HEK293 (cell line): ENCODE measurements at regions not wholly inside any gene's neighbourhood (a gene's known extent, or its start where the extent isn't known, plus 50 kb on each side); places are given as distances from the start of the nearest gene placed in this dataset.

Source experiments
- CTCF ChIA-PET: fragments of 350-600 bp; formaldehyde crosslinking; extraction: SDS; loops from one replicate; lab custom pipeline; 2021; ENCODE audit warnings: antibody characterized with exemption; lab: Yijun Ruan, JAX
- POLR2A ChIA-PET: fragments of 300-600 bp; formaldehyde crosslinking; extraction: SDS; loops from one replicate; lab custom pipeline; 2020; ENCODE audit warnings: antibody characterized with exemption, inconsistent platforms; lab: Yijun Ruan, JAX
- H3K27ac ChIP-seq: fragments of 200-500 bp; sonication (Bioruptor generic); 2 replicates; pipeline ENCODE4 v1.5.1; 2014; ENCODE audit warnings: low read depth, low read length, control low read depth, inconsistent platforms; ENCODE audit errors: extremely low read depth
- H3K36me3 ChIP-seq, 2 experiments: fragments of 200-500 bp in 1 of 2; sonication (Bioruptor generic) in 1 of 2; 1 replicate in 1 of 2; 2 replicates in 1 of 2; pipeline ENCODE4 v1.5.1; 2014 to 2017; ENCODE audit warnings: inconsistent platforms in 2 of 2, low read length in 2 of 2; ENCODE audit not compliant: control insufficient read depth in 2 of 2, insufficient read depth in 1 of 2
- H3K4me1 ChIP-seq: fragments of 200-500 bp; sonication (Bioruptor generic); 2 replicates; pipeline ENCODE4 v1.5.1; 2014; ENCODE audit warnings: mild to moderate bottlenecking, low read length, inconsistent platforms; ENCODE audit not compliant: control insufficient read depth, insufficient read depth
- H3K4me3 ChIP-seq: 2 replicates; pipeline ENCODE4 v1.5.1; 2011; ENCODE audit warnings: low read depth, mild to moderate bottlenecking, control low read depth, low read length, moderate library complexity
- H3K9me3 ChIP-seq: fragments of 200-500 bp; sonication (Bioruptor generic); 2 replicates; pipeline ENCODE4 v1.5.1; 2014; ENCODE audit warnings: low read depth, low read length, inconsistent platforms; ENCODE audit not compliant: control insufficient read depth, insufficient read depth
- FEZF1 ChIP-seq: fragments of 450-650 bp; formaldehyde crosslinking; IDR thresholded peaks from 2 replicates; pipeline ENCODE4 v1.5.1; 2016; ENCODE audit warnings: missing biosample characterization, missing genetic modification characterization
- GFI1B ChIP-seq: fragments of 450-650 bp; formaldehyde crosslinking; IDR thresholded peaks from 2 replicates; pipeline ENCODE4 v1.5.1; 2016; ENCODE audit warnings: missing biosample characterization, missing genetic modification characterization
- MYNN ChIP-seq: fragments of 450-650 bp; formaldehyde crosslinking; IDR thresholded peaks from 2 replicates; pipeline ENCODE4 v1.5.1; 2016; ENCODE audit warnings: missing biosample characterization, missing genetic modification characterization, borderline replicate concordance
- TCF7L2 ChIP-seq: IDR thresholded peaks from 2 replicates; pipeline ENCODE4 v1.6.1; 2011; ENCODE audit warnings: low read depth, mild to moderate bottlenecking, inconsistent platforms, low read length, moderate library complexity, borderline replicate concordance
- WT1 ChIP-seq: fragments of 450-650 bp; formaldehyde crosslinking; IDR thresholded peaks from 2 replicates; pipeline ENCODE4 v1.5.1; 2016; ENCODE audit warnings: missing biosample characterization, missing genetic modification characterization
- ZFP3 ChIP-seq: fragments of 450-650 bp; formaldehyde crosslinking; IDR thresholded peaks from 2 replicates; pipeline ENCODE4 v1.5.1; 2016; ENCODE audit warnings: low read depth, missing biosample characterization, missing genetic modification characterization
- ZNF121 ChIP-seq: fragments of 450-650 bp; formaldehyde crosslinking; IDR thresholded peaks from 2 replicates; pipeline ENCODE4 v1.5.1; 2016; ENCODE audit warnings: missing biosample characterization, missing genetic modification characterization
- ZNF169 ChIP-seq: fragments of 450-650 bp; formaldehyde crosslinking; IDR thresholded peaks from 2 replicates; pipeline ENCODE4 v1.5.1; 2016; ENCODE audit warnings: missing biosample characterization, missing genetic modification characterization
- ZNF202 ChIP-seq: fragments of 450-650 bp; formaldehyde crosslinking; IDR thresholded peaks from 2 replicates; pipeline ENCODE4 v1.5.1; 2016; ENCODE audit warnings: missing biosample characterization, missing genetic modification characterization, borderline replicate concordance
- ZNF354C ChIP-seq: fragments of 450-650 bp; formaldehyde crosslinking; IDR thresholded peaks from 2 replicates; pipeline ENCODE4 v1.5.1; 2016; ENCODE audit warnings: missing biosample characterization, missing genetic modification characterization, low read depth, borderline replicate concordance
- ZNF549 ChIP-seq: fragments of 450-650 bp; IDR thresholded peaks from 2 replicates; pipeline ENCODE4 v1.5.1; 2018; ENCODE audit warnings: missing biosample characterization, missing genetic modification characterization, mild to moderate bottlenecking, inconsistent platforms, moderate library complexity
- ZNF610 ChIP-seq: fragments of 450-650 bp; formaldehyde crosslinking; IDR thresholded peaks from 2 replicates; pipeline ENCODE4 v1.5.1; 2016; ENCODE audit warnings: missing biosample characterization, missing genetic modification characterization, borderline replicate concordance
- ZNF677 ChIP-seq: fragments of 450-650 bp; IDR thresholded peaks from 2 replicates; pipeline ENCODE4 v1.5.0; 2018; ENCODE audit warnings: missing biosample characterization, mild to moderate bottlenecking, missing genetic modification characterization, moderate library complexity
- ZNF830 ChIP-seq: fragments of 450-650 bp; IDR thresholded peaks from 2 replicates; pipeline ENCODE4 v1.5.0; 2018; ENCODE audit warnings: missing biosample characterization, missing genetic modification characterization, low read depth, mild to moderate bottlenecking, moderate library complexity
- ZXDB ChIP-seq: fragments of 450-650 bp; formaldehyde crosslinking; IDR thresholded peaks from 2 replicates; pipeline ENCODE4 v1.5.1; 2016; ENCODE audit warnings: missing biosample characterization, missing genetic modification characterization
- TF ChIP-seq, protein P1 (sequence below): fragments of 450-650 bp; formaldehyde crosslinking; IDR thresholded peaks from 2 replicates; pipeline ENCODE4 v1.5.1; 2016; ENCODE audit warnings: missing biosample characterization, missing genetic modification characterization, borderline replicate concordance
- TF ChIP-seq, protein P2 (sequence below): fragments of 450-650 bp; formaldehyde crosslinking; IDR thresholded peaks from 2 replicates; pipeline ENCODE4 v1.5.1; 2017; ENCODE audit warnings: missing biosample characterization, missing genetic modification characterization
- TF ChIP-seq, protein P3 (sequence below): fragments of 450-650 bp; formaldehyde crosslinking; IDR thresholded peaks from 2 replicates; pipeline ENCODE4; 2016; ENCODE audit warnings: missing biosample characterization, missing genetic modification characterization
- TF ChIP-seq, protein P4 (sequence below): fragments of 450-650 bp; formaldehyde crosslinking; IDR thresholded peaks from 2 replicates; pipeline ENCODE4 v1.5.1; 2017; ENCODE audit warnings: missing biosample characterization, missing genetic modification characterization

DNA sequence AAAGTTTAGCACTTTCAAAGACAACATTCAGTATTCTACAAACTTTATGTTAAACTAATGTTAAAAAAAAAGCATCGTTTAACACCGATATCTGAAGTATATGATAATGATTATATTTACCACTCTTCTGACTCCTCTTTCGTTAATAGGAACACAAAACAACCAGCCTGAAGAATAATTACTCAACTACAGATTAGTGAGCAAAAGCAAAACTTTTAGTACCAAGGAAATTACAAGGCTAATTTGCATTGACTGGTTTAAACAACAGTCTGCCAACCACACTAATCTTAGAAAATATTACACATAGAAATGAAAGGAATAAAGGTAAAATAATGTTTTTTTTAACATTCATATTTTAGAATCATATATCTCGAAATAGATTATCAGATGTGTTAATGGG is 500.7 kb downstream of the LMO4 start:
- H3K4me1 ChIP-seq = 0 out of 2 replicates have a peak, but pooled peaks cover 2% of the 10 kb centered on the region
- no peak overlapping the region for H3K27ac ChIP-seq
- H3K36me3 ChIP-seq = no peaks in the 10 kb centered on the region
- H3K9me3 ChIP-seq = no peaks in the 10 kb centered on the region
- POLR2A ChIA-PET = no interaction called here
- CTCF ChIA-PET = no interaction called here
- H3K4me3 ChIP-seq = no peak overlapping the region
- TF ChIP-seq, protein P1, sequence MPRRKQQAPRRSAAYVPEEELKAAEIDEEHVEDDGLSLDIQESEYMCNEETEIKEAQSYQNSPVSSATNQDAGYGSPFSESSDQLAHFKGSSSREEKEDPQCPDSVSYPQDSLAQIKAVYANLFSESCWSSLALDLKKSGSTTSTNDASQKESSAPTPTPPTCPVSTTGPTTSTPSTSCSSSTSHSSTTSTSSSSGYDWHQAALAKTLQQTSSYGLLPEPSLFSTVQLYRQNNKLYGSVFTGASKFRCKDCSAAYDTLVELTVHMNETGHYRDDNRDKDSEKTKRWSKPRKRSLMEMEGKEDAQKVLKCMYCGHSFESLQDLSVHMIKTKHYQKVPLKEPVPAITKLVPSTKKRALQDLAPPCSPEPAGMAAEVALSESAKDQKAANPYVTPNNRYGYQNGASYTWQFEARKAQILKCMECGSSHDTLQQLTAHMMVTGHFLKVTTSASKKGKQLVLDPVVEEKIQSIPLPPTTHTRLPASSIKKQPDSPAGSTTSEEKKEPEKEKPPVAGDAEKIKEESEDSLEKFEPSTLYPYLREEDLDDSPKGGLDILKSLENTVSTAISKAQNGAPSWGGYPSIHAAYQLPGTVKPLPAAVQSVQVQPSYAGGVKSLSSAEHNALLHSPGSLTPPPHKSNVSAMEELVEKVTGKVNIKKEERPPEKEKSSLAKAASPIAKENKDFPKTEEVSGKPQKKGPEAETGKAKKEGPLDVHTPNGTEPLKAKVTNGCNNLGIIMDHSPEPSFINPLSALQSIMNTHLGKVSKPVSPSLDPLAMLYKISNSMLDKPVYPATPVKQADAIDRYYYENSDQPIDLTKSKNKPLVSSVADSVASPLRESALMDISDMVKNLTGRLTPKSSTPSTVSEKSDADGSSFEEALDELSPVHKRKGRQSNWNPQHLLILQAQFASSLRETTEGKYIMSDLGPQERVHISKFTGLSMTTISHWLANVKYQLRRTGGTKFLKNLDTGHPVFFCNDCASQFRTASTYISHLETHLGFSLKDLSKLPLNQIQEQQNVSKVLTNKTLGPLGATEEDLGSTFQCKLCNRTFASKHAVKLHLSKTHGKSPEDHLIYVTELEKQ (tag by site-specific recombination) = no peak
- TF ChIP-seq WT1 (no peak), ZNF121 (no peak), ZNF169 (tag by site-specific recombination) (no peak), ZNF610 (tag by site-specific recombination) (no peak), MYNN (no peak), ZNF354C (no peak), ZNF677 (tag by site-specific recombination) (no peak), ZNF830 (no peak), FEZF1 (no peak), ZNF202 (tag by site-specific recombination) (no peak), ZXDB (no peak)

DNA sequence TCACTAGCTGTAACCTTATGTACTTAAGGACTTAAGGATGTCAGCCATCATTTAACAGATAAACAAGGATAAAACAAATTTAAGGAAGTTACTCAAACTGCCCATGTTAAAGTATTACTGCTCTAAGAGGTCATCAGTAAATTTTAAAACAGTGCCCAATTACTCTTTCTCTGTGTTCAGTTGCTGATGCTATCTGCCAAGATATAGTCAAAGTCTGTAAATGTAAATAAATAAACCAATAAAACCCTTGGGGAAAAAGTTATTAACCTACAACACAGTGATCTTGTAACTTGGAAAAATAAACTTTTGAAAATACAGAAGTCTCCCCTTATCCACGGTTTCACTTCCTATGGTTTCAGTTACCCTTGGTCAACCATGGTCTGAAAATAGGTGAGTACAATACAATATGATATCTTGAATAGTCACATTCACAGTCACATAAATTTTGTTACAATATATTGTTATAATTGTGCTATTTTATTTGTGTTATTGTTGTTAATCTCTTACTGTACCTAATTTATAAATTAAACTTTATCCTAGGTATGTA is 501.8 kb downstream of the LMO4 start:
- POLR2A ChIA-PET = no interaction called here
- no peak overlapping the region for H3K4me3 ChIP-seq
- CTCF ChIA-PET = no interaction called here
- H3K27ac ChIP-seq = no peak overlapping the region
- TF ChIP-seq ZNF121 (no peak), TCF7L2 (peak; percentile 70; the same call in 1 of the 2 replicates), GFI1B (no peak), ZFP3 (tag by site-specific recombination) (no peak), ZNF549 (tag by site-specific recombination) (0 out of 2 replicates have a peak, but pooled peaks have one; percentile 5)
- TF ChIP-seq, protein P2, sequence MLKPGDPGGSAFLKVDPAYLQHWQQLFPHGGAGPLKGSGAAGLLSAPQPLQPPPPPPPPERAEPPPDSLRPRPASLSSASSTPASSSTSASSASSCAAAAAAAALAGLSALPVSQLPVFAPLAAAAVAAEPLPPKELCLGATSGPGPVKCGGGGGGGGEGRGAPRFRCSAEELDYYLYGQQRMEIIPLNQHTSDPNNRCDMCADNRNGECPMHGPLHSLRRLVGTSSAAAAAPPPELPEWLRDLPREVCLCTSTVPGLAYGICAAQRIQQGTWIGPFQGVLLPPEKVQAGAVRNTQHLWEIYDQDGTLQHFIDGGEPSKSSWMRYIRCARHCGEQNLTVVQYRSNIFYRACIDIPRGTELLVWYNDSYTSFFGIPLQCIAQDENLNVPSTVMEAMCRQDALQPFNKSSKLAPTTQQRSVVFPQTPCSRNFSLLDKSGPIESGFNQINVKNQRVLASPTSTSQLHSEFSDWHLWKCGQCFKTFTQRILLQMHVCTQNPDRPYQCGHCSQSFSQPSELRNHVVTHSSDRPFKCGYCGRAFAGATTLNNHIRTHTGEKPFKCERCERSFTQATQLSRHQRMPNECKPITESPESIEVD (tag by site-specific recombination) = peak; percentile 41; the same call in 1 of the 2 replicates
- TF ChIP-seq, protein P3, sequence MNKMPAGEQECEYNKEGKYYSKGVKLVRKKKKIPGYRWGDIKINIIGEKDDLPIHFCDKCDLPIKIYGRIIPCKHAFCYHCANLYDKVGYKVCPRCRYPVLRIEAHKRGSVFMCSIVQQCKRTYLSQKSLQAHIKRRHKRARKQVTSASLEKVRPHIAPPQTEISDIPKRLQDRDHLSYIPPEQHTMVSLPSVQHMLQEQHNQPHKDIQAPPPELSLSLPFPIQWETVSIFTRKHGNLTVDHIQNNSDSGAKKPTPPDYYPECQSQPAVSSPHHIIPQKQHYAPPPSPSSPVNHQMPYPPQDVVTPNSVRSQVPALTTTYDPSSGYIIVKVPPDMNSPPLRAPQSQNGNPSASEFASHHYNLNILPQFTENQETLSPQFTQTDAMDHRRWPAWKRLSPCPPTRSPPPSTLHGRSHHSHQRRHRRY = no peak
- TF ChIP-seq, protein P4, sequence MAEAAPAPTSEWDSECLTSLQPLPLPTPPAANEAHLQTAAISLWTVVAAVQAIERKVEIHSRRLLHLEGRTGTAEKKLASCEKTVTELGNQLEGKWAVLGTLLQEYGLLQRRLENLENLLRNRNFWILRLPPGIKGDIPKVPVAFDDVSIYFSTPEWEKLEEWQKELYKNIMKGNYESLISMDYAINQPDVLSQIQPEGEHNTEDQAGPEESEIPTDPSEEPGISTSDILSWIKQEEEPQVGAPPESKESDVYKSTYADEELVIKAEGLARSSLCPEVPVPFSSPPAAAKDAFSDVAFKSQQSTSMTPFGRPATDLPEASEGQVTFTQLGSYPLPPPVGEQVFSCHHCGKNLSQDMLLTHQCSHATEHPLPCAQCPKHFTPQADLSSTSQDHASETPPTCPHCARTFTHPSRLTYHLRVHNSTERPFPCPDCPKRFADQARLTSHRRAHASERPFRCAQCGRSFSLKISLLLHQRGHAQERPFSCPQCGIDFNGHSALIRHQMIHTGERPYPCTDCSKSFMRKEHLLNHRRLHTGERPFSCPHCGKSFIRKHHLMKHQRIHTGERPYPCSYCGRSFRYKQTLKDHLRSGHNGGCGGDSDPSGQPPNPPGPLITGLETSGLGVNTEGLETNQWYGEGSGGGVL (tag by site-specific recombination) = no peak
- TF ChIP-seq, all 188 proteins: peak for 3
- no peaks in the 10 kb centered on the region for H3K36me3 ChIP-seq
- H3K9me3 ChIP-seq = no peaks in the 10 kb centered on the region
- H3K4me1 ChIP-seq = 0 out of 2 replicates have a peak, but pooled peaks cover 2% of the 10 kb centered on the region
